ENCODE measurements at regions not wholly inside any gene's neighbourhood (a gene's known extent, or its start where the extent isn't known, plus 50 kb on each side); places are given as distances from the start of the nearest gene placed in this dataset.

DNA sequence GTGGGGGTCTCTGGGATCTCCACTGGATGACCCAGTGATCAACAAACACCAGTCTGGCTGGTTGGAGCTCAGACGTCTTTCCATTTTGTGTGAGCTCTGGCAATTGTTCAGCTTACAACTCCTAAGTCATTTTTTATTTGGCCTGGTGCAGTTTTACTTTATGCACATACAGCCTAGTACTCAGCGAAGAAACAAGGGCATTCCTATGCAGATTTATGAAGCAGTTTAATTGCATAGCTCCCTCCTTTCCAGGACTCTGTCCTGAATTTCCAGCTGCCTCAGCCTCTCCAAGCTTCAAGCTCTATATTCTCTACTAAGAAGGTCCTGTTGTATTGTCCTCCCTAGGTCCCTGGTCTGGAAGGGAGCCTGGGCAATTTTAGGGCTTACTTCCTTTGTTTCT, 145.6 kb upstream of the GALNT17 start:
- no peak for DNase-seq (ENCODE audit: low read depth)

DNA sequence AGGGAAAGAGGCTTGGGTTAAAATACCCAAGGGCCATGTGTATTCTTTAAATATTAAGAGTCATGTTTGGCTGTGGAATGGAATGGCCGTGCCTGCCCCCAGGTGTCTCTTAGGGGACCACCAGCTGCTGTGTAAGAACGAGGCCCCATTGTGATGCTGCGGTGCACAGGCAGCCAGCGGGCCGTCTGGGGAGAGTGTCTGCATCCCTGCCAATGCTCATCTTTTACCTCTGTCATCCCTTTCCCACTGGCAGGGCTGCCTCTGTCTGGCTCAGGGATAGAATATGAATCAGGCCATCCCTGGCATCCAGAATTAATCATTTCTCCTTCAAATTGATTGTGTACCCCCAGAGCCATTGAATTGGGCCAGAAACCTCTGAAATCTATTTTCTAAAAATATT, 137.8 kb upstream of the GALNT17 start:
- no peak for DNase-seq (ENCODE audit: low read depth)

DNA sequence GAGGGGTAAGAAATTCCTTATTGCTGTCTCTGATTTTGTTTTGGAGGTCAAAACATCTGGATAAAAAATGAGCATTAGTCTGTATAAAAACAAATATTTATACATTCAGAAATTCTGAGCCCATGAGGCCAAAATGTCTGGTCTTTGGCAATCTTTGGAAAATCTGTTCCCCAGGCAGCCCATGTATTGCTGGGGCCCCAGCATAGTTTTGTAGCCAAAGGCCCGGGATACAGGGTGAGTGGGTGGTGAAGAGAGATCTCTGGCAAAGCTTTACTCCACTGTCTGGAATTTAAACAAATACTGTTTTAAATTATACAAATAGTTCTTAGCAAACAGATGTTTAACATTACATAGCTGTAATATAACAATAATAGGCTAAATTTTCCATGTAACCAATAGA, 134.7 kb upstream of the GALNT17 start:
- DNase-seq (ENCODE audit: low read depth): no peak

DNA sequence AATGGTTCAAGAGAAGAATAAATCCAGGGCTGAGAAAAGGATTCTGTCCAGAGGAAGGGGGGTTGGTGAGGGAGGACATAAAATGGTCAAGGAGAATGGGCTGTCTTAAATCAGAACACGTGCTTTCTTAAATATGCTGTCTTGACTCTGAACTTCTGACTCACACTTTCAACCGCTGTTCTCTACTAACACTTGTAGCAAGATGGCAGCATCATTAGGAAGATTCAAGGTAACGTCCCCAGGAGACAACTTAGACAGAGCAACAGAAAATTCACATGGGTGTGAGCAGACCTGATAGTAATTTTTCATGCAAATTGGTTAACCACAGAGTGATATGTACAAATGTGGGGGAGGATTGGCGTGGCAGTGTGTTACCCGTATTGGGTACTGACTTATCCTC, 126.8 kb upstream of the GALNT17 start:
- DNase-seq (ENCODE audit: low read depth): no peak

DNA sequence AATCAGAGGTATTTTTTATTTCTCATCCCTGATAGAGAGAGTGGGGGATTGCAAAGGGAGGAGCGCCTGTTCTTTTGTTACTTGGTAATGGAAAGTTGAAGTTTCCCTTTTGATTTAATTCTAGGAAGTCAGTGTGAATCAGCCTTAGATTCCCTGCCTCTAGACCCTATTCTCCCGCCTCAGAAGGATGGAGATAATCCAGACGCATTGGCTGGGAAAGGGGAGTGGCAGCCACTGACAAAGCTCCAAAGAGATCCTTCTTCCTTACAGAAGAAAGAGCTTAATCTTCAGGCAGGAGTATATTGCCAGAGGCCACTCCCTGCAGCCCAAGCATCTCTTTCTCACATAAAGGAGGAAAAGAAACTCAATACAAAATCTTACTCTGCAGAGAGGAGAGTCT, 122.3 kb upstream of the GALNT17 start:
- DNase-seq (ENCODE audit: low read depth): no peak

DNA sequence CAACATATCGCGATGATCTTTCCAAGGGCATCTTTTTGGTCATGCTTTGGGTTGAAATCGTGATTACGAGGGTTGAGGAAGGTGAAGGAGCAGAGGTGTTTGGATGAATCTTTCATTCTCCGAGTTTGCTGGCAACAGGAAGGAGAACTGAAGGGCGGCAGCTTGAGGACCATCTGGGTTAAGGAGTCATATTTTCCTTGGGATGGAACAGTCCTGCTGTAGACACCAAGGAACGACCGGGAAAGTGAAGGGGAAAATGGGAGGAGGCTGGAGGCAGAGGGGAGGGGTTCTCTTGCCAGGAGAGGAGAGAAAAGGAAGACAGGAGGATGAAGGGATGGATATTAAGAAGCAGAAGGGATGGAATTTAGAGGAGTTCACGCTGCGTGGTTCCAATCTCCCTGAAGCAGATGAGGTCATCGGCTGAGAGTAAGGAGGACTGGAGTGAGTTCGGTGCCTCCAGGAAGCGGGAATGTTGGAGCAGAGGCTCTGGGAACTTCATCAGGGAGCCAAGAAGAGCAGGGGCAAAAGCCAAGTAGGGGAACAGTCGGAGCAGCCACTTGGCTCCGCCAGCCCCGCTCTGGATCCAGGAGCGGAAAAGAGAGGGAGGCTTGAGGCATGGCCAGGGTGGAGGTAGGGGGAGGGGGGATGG, 116.6 kb upstream of the GALNT17 start:
- no peak for DNase-seq (ENCODE audit: low read depth)

DNA sequence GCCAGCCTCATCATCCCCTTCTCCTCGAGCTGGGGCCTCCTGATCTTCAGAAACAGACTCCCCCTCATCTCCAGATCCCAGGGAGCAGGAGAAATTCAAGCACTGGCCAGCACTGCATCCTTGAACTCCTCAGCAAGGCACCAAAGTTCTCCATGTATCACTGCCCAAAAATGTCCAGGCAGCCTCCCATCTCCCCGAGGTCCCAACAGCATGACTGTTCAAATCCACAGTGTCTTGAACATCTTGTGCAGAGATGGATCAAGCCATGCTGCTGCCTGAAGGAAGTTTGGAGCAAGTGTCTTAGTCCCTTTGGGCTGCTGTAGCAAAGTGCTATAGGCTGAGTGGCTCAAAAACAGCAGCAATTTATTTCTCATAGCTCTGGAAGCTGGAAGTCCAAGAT, 115.5 kb upstream of the GALNT17 start:
- DNase-seq (ENCODE audit: low read depth): no peak

DNA sequence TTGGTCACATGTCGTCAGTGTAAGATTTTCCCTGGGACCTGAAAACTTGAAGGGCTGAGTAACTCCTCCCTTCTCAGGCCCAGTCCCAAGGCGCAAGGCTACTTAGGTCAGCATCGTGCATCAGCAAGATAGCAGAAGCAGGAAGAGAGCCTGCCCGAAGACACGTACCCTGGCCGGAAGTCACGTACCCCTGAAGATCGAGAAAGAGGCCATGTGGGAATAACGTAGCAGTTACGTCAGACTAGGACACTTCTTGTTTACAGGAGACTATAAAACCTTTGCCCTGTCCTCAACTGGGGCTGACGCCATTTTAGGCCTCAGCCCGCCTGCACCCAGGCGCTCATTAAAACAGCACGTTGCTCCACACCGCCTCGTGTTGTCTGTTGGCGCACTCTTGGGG, 114.3 kb upstream of the GALNT17 start:
- no peak for DNase-seq (ENCODE audit: low read depth)

DNA sequence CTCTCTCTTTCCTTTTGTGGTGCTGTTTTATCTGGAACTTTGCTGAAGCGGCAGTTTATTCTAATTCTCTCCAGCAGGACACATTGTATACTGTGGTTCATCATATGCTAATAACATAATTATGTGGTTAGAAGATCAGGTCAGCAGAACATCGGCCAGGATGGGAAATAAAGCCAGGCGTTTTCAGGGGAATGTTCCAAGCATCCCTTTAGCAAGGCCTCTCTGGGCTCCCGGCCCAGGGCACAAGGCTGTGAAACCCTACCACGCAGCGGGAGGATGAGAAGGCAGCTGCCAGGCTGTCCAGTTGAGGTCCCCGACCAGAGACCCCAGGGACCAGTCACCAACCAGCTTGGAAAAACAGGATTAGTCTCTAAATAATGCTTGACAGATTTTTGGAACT, 112.2 kb upstream of the GALNT17 start:
- DNase-seq (ENCODE audit: low read depth): no peak

DNA sequence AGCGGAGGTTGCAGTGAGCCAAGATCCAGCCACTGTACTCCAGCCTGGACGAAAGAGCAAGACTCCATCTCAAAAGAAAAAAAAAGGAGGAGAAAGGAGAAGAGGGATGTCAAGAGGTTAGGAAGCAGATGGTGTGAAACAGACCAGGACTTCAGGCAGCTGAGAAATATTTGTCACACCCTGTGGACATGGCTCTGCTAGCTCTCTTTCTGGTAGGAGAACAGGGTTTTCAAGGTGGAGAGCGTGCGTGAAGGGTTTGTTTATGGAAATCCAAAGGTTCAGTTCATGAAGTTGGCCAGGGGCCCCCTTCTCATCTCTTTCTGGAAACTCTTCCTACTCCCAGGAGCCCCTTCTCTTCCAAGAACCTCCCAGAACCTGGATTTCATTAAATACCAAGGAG, 110.8 kb upstream of the GALNT17 start:
- DNase-seq (ENCODE audit: low read depth): no peak

DNA sequence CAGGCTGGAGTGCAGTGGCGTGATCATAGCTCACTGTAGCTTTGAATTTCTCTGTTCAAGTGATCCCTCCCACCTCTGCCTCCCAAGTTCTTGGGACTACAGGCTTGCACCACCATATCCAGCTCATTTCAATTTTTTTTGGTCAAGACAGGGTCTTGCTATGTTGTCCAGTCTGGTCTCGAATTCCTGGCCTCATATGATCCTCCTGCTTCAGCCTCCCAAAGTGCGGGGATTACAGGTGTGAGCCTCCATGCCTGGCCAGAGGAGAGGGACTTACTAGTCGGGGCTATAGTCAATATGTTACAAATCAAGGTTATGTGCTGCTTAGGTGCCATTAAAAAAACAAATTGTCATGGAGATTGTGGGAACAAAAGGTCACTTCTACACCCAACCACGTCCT, 105.3 kb upstream of the GALNT17 start:
- DNase-seq (ENCODE audit: low read depth): no peak

DNA sequence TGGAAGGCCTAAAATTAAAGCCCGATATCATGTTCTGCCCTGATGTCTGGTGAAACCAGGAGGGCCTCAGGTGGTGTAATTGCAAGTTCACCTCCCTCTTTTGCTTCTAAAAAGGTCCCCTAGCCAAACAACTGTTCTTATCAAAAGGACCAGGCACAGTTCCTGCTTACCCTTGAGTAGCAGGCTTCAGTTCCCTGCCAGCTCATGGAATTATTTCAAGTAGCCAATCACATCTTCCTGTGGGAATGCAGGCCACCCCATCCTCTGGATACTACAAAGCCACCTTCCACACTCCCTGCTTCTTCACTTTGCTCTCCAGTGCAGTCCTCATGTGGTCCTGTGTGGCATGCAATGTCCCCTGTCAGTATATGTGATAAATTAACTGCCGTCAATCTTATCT, 97.7 kb upstream of the GALNT17 start:
- DNase-seq (ENCODE audit: low read depth): no peak

DNA sequence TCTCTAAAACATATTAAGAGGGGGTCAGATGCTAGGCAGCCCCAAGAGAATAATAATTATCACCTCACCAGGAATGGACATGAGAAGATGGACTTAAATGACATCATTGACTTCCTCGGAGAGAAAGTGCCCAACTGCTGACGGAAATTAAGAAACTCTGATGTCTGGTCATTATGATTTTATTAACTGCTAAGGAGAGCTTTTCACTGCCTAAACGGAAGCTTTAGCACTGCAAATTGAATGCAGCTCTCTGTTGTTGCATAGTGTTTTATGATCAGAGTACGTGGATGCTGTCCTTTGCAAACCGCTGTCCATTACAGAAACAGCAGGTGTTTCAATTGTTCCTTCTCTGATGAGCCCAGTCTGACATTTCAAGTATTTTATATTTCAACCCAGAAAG, 89.4 kb upstream of the GALNT17 start:
- no peak for DNase-seq (ENCODE audit: low read depth)

DNA sequence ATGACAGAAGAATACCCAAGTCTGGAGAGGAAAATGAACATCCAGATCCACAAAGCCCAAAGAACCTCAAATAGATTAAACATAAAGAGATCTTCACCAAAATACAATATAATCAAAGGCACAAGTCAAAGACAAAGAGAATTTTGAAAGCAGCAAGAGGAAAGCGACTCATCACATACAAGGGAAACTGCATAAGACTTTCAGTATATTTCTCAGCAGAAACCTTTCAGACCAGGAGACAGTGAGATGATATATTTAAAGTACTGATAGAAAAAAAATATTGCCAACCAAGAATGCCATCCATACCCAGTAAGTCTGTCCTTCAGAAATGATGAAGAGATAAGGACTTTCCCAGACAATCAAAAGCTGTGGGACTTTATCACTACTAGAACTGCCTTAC, 81.5 kb upstream of the GALNT17 start:
- DNase-seq (ENCODE audit: low read depth): no peak

DNA sequence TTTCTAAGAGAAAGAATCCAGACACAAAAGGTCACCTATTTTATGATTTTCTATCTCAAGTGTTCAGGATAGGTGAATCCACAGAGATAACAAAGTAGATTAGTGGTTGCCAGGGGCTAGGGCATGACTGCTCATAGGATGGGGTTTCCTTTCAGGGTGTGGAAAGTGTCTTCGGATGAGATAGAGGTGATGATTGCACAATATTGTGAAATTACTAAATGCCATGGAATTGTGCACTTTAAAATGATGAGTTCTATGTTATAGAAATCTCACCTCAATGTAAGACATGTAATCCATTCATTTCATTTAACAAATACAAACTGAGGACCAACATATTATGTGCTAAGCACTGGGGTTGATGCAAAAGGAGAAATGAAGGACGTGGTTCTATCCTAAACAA, 76.4 kb upstream of the GALNT17 start:
- DNase-seq (ENCODE audit: low read depth): no peak

DNA sequence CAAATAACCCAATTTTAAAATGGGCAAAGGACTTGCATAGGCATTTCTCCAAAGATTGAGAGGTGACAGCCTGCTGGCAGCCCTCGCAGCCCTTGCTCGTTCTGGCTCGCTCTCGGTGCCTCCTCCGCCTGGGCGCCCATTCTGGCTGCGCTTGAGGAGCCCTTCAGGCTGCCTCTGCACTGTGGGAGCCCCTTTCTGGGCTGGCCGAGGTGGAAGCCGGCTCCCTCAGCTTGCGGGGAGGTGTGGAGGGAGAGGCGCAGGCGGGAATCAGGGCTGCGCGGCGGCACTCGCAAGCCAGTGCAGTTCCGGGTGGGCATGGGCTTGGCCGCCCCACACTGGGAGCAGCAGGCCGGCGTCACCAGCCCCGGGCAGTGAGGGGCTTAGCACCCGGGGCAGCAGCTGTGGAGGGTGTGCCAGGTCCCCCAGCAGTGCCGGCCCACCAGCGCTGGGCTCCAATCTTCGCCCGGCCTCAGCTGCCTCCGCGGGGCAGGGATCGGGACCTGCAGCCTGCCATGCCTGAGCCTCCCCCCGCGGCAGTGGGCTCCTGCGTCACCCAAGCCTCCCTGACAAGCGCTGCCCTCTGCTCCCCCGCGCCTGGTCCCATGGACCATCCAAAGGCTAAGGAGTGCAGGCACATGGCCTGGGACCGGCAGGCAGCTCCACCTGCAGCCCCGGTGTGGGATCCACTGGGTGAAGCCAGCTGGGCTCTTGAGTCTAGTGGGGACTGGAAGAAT, 54.0 kb upstream of the GALNT17 start:
- no peak for DNase-seq (ENCODE audit: low read depth)

All from stimulated activated CD8-positive, alpha-beta memory T cell treated with anti-CD3 and anti-CD28 coated beads, Interleukin-4, amount 100 ng/mL, for 24 hours (primary cell).